Immature natural killer cell (primary cell): ENCODE measurements at regions not wholly inside any gene's neighbourhood (a gene's known extent, or its start where the extent isn't known, plus 50 kb on each side); places are given as distances from the start of the nearest gene placed in this dataset.

Experiments
- DNase-seq, 3 donors: peaks; one replicate each; pipeline ENCODE4 v3.0.0; 2022; ENCODE audit warnings: mixed read lengths in 1 of 3
- H3K27ac Mint-ChIP-seq, 6 donors: one replicate each; pipeline ENCODE4 v1.8.0; 2020; ENCODE audit warnings: mixed read lengths in 6 of 6, mild to moderate bottlenecking in 5 of 6, inconsistent platforms in 4 of 6, moderate library complexity in 3 of 6
- H3K27me3 Mint-ChIP-seq, 3 donors: one replicate each; pipeline ENCODE4 v1.8.0; 2020 to 2021; ENCODE audit warnings: low read depth in 3 of 3, mild to moderate bottlenecking in 3 of 3, mixed read lengths in 3 of 3, moderate library complexity in 3 of 3, inconsistent platforms in 1 of 3
- H3K36me3 Mint-ChIP-seq, 3 donors: one replicate each; pipeline ENCODE4 v1.8.0; 2020; ENCODE audit warnings: mixed read lengths in 3 of 3, inconsistent platforms in 2 of 3, mild to moderate bottlenecking in 2 of 3
- H3K4me1 Mint-ChIP-seq, 2 donors: one replicate each; pipeline ENCODE4 v1.8.0; 2020; ENCODE audit warnings: inconsistent platforms in 2 of 2, mild to moderate bottlenecking in 2 of 2, mixed read lengths in 2 of 2, moderate library complexity in 1 of 2
- H3K4me3 Mint-ChIP-seq, 5 donors: one replicate each; pipeline ENCODE4 v1.8.0; 2020; ENCODE audit warnings: mild to moderate bottlenecking in 5 of 5, mixed read lengths in 5 of 5, inconsistent platforms in 3 of 5, moderate library complexity in 3 of 5
- H3K9me3 Mint-ChIP-seq, 6 donors: one replicate each; pipeline ENCODE4 v1.8.0; 2020; ENCODE audit warnings: mild to moderate bottlenecking in 6 of 6, mixed read lengths in 6 of 6, inconsistent platforms in 4 of 6, moderate library complexity in 3 of 6

GRCh38 chr3:110166791-110167190 lies 829.4 kb upstream of the DPPA4 start:
- H3K4me3 Mint-ChIP-seq, result no peak overlapping the region
- no peaks in the 10 kb centered on the region for H3K36me3 Mint-ChIP-seq
- H3K27ac Mint-ChIP-seq, result no peak overlapping the region
- H3K9me3 Mint-ChIP-seq, result peaks cover 0 to 4% (median 0%) of the 10 kb centered on the region in 6 donors
- no peaks in the 10 kb centered on the region for H3K4me1 Mint-ChIP-seq
- DNase-seq, result no peak
- H3K27me3 Mint-ChIP-seq, result no peaks in the 10 kb centered on the region

GRCh38 chr3:110174908-110175307 lies 837.6 kb upstream of the DPPA4 start:
- Mint-ChIP-seq H3K9me3 (no peaks in the 10 kb centered on the region), H3K4me3 (no peak overlapping the region), H3K27me3 (peaks cover 0 to 1% (median 0%) of the 10 kb centered on the region in 3 donors), H3K36me3 (no peaks in the 10 kb centered on the region), H3K4me1 (no peaks in the 10 kb centered on the region), H3K27ac (no peak overlapping the region)
- DNase-seq, result no peak

GRCh38 chr3:110178965-110179364 lies 841.6 kb upstream of the DPPA4 start:
- Mint-ChIP-seq H3K4me1 (no peaks in the 10 kb centered on the region), H3K9me3 (peaks cover 0 to 2% (median 0%) of the 10 kb centered on the region in 6 donors), H3K27ac (no peak overlapping the region), H3K36me3 (no peaks in the 10 kb centered on the region), H3K27me3 (no peaks in the 10 kb centered on the region), H3K4me3 (no peak overlapping the region)
- no peak for DNase-seq

DNA sequence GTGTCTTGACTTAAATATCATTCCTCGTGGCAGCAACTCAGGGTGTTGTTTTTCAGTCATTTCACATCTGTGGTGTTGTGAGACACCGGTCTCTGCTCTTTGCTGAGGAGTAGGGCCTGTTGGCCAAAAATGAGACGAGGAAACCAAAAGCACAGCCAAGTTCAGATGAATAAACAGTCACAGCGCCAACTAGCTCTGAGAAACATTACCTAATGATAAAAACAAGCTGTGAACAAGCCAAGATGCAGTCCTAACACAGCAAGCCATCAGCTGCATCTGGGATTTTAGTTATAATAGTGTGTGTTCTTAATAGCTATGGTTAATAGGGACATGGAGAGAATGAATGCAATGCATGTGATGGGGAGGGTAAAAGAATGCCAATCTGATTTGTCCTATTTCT lies 843.4 kb upstream of the DPPA4 start:
- Mint-ChIP-seq H3K27ac (no peak overlapping the region), H3K4me1 (no peaks in the 10 kb centered on the region), H3K9me3 (peaks cover 0 to 2% (median 0%) of the 10 kb centered on the region in 6 donors), H3K27me3 (no peaks in the 10 kb centered on the region), H3K36me3 (no peaks in the 10 kb centered on the region), H3K4me3 (no peak overlapping the region)
- no peak for DNase-seq

GRCh38 chr3:110181226-110181625 lies 843.9 kb upstream of the DPPA4 start:
- H3K9me3 Mint-ChIP-seq, result peaks cover 0 to 2% (median 0%) of the 10 kb centered on the region in 6 donors
- no peaks in the 10 kb centered on the region for H3K4me1 Mint-ChIP-seq
- H3K36me3 Mint-ChIP-seq, result no peaks in the 10 kb centered on the region
- no peak for DNase-seq
- H3K27ac Mint-ChIP-seq, result no peak overlapping the region
- H3K27me3 Mint-ChIP-seq, result no peaks in the 10 kb centered on the region
- no peak overlapping the region for H3K4me3 Mint-ChIP-seq

GRCh38 chr3:110184536-110184935 lies 847.2 kb upstream of the DPPA4 start:
- Mint-ChIP-seq H3K27me3 (no peaks in the 10 kb centered on the region), H3K27ac (no peak overlapping the region), H3K9me3 (peaks cover 0 to 2% (median 0%) of the 10 kb centered on the region in 6 donors), H3K4me1 (no peaks in the 10 kb centered on the region), H3K36me3 (no peaks in the 10 kb centered on the region), H3K4me3 (no peak overlapping the region)
- no peak for DNase-seq

- H3K9me3 Mint-ChIP-seq, result peaks cover 0 to 2% (median 0%) of the 10 kb centered on the region in 6 donors
- no peaks in the 10 kb centered on the region for H3K4me1 Mint-ChIP-seq
- H3K4me3 Mint-ChIP-seq, result no peak overlapping the region
- H3K36me3 Mint-ChIP-seq, result no peaks in the 10 kb centered on the region
- peaks cover 0 to 2% (median 0%) of the 10 kb centered on the region in 3 donors for H3K27me3 Mint-ChIP-seq
- no peak overlapping the region for H3K27ac Mint-ChIP-seq
- no peak for DNase-seq
These were observed 855.7 kb upstream of the DPPA4 start for GRCh38 chr3:110193074-110193473.

GRCh38 chr3:110198717-110199587 lies 861.6 kb upstream of the DPPA4 start:
- Mint-ChIP-seq H3K27ac (no peak overlapping the region), H3K27me3 (peaks cover 0 to 3% (median 0%) of the 10 kb centered on the region in 3 donors), H3K9me3 (peaks cover 4 to 17% (median 11%) of the 10 kb centered on the region in 6 donors), H3K4me3 (no peak overlapping the region), H3K4me1 (no peaks in the 10 kb centered on the region), H3K36me3 (no peaks in the 10 kb centered on the region)
- DNase-seq, result no peak

DNA sequence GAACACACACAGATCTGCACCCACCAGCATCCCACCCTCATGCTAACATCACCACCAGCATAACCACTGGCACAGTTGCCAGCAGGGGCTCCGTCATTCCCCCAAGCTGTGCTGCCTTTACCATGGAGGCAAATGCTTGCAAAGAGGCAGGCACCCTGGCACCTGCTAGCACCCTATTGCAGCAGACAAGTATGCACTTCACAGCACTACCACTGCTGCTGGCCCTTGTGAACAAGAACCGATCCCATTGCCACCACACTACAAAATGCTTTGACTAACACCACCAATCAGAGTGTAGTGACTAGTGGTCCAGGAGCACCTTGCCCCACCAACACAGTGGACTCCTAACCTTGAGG lies 862.2 kb upstream of the DPPA4 start:
- Mint-ChIP-seq H3K4me1 (no peaks in the 10 kb centered on the region), H3K27me3 (peaks cover 0 to 3% (median 0%) of the 10 kb centered on the region in 3 donors), H3K9me3 (peaks cover 4 to 17% (median 12%) of the 10 kb centered on the region in 6 donors), H3K27ac (no peak overlapping the region), H3K4me3 (no peak overlapping the region), H3K36me3 (no peaks in the 10 kb centered on the region)
- no peak for DNase-seq

- peaks cover 0 to 6% (median 0%) of the 10 kb centered on the region in 6 donors for H3K9me3 Mint-ChIP-seq
- H3K27me3 Mint-ChIP-seq, result peaks cover 0 to 3% (median 0%) of the 10 kb centered on the region in 3 donors
These were observed 861.4 kb upstream of the NECTIN3 start for GRCh38 chr3:110210086-110210660.

GRCh38 chr3:110226645-110227044 lies 845.0 kb upstream of the NECTIN3 start:
- no peak overlapping the region for H3K27ac Mint-ChIP-seq
- DNase-seq, result no peak
- no peak overlapping the region for H3K4me3 Mint-ChIP-seq
- H3K27me3 Mint-ChIP-seq, result no peaks in the 10 kb centered on the region
- H3K4me1 Mint-ChIP-seq, result no peaks in the 10 kb centered on the region
- H3K9me3 Mint-ChIP-seq, result peaks cover 0 to 3% (median 0%) of the 10 kb centered on the region in 6 donors
- no peaks in the 10 kb centered on the region for H3K36me3 Mint-ChIP-seq

More at GRCh38 chr3:110210086-110210660, 861.4 kb upstream of the NECTIN3 start:
- Mint-ChIP-seq H3K4me3 (no peak overlapping the region), H3K27ac (no peak overlapping the region), H3K4me1 (no peaks in the 10 kb centered on the region), H3K36me3 (no peaks in the 10 kb centered on the region)
- no peak for DNase-seq

GRCh38 chr3:110227991-110228390 lies 843.6 kb upstream of the NECTIN3 start:
- no peak for DNase-seq
- no peak overlapping the region for H3K27ac Mint-ChIP-seq
- no peak overlapping the region for H3K4me3 Mint-ChIP-seq
- H3K36me3 Mint-ChIP-seq, result no peaks in the 10 kb centered on the region
- peaks cover 0 to 3% (median 0%) of the 10 kb centered on the region in 6 donors for H3K9me3 Mint-ChIP-seq
- no peaks in the 10 kb centered on the region for H3K27me3 Mint-ChIP-seq
- no peaks in the 10 kb centered on the region for H3K4me1 Mint-ChIP-seq

GRCh38 chr3:110234831-110235230 lies 836.8 kb upstream of the NECTIN3 start:
- H3K27me3 Mint-ChIP-seq, result peaks cover 0 to 1% (median 0%) of the 10 kb centered on the region in 3 donors
- H3K4me3 Mint-ChIP-seq, result no peak overlapping the region
- H3K36me3 Mint-ChIP-seq, result no peaks in the 10 kb centered on the region
- H3K27ac Mint-ChIP-seq, result no peak overlapping the region
- no peaks in the 10 kb centered on the region for H3K4me1 Mint-ChIP-seq
- peaks cover 0 to 5% (median 0%) of the 10 kb centered on the region in 6 donors for H3K9me3 Mint-ChIP-seq
- no peak for DNase-seq

GRCh38 chr3:110236976-110237610 lies 834.5 kb upstream of the NECTIN3 start:
- H3K27me3 Mint-ChIP-seq, result peaks cover 0 to 1% (median 0%) of the 10 kb centered on the region in 3 donors
- H3K9me3 Mint-ChIP-seq, result peaks cover 0 to 5% (median 0%) of the 10 kb centered on the region in 6 donors
- no peak overlapping the region for H3K4me3 Mint-ChIP-seq

More at GRCh38 chr3:110236976-110237610, 834.5 kb upstream of the NECTIN3 start:
- no peak for DNase-seq
- Mint-ChIP-seq H3K4me1 (no peaks in the 10 kb centered on the region), H3K36me3 (no peaks in the 10 kb centered on the region), H3K27ac (no peak overlapping the region)
